Left lung (tissue), 4 donors: ENCODE measurements at regions not wholly inside any gene's neighbourhood (a gene's known extent, or its start where the extent isn't known, plus 50 kb on each side); places are given as distances from the start of the nearest gene placed in this dataset.
A peak's percentile ranks its signal among the peaks of the same experiment; 100 is the strongest.

Experiments
- ATAC-seq: fragments of 200-7000 bp; cut with Tn5 transposase; one replicate; pipeline ENCODE4 v1.9.1; 2020; ENCODE audit warnings: moderate library complexity
- DNase-seq, 4 donors: peaks; one replicate each; pipeline ENCODE4 v3.0.0-alpha.2; 2013 to 2020
- H3K27ac ChIP-seq, 2 donors: fragments of 200-600 bp; sonication (generic) in 1 of 2; one replicate each; pipeline versions ENCODE4 v1.5.0 to v1.8.0; 2020 to 2021
- H3K27me3 ChIP-seq, 2 donors: fragments of 200-600 bp; sonication (generic) in 1 of 2; one replicate each; pipeline versions ENCODE4 v1.5.0 to v1.8.0; 2020 to 2021
- H3K36me3 ChIP-seq, 2 donors: fragments of 200-600 bp; sonication (generic) in 1 of 2; one replicate each; pipeline versions ENCODE4 v1.5.0 to v1.8.0; 2020 to 2021
- H3K4me1 ChIP-seq, 2 donors: fragments of 200-600 bp; one replicate each; pipeline ENCODE4 v1.8.0; 2021
- H3K4me3 ChIP-seq, 2 donors: fragments of 200-600 bp; sonication (generic) in 1 of 2; one replicate each; pipeline versions ENCODE4 v1.5.0 to v1.8.0; 2020 to 2021; ENCODE audit warnings: mild to moderate bottlenecking in 1 of 2
- H3K9me3 ChIP-seq, 2 donors: fragments of 200-600 bp; sonication (generic) in 1 of 2; one replicate each; pipeline versions ENCODE4 v1.5.0 to v1.8.0; 2020 to 2021
- intact Hi-C, 2 donors: fragments of 100-400 bp; cut with DNase I; formaldehyde crosslinking; loops; one replicate each; pipeline versions ENCODE4 v1.11.2 to v1.14.2; 2022
- TF ChIP-seq, protein P1 (sequence below), 2 donors: fragments of 200-600 bp; sonication (generic) in 1 of 2; IDR thresholded peaks; one replicate each; pipeline versions ENCODE4 v1.5.0 to v1.8.0; 2021; ENCODE audit warnings: antibody characterized with exemption in 2 of 2
- donor health status: DM: no; HTN: yes; CAD: no.
- donor health status: DM: no; HTN: no; CAD: no.

DNA sequence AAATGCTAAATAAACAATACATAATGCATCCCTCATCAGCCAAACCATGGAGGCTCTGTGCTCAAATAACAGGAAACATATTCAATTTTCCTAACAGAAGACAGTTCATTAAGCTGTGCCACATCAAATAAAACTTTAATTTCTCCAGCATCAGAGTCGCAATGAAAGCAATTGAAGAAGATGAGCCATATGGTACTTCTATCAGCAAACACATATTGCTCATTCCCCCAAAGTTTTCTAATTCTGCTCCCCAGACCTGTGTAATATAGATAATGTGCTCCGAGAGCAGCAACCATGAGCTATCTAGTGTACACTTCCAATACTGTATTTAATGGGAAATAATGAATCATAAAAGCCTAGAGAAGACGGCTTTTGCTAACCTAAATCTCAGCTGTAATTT, 263.2 kb downstream of the MEIS1 start:
- ATAC-seq (no peak), DNase-seq (no peak)
- H3K4me3 ChIP-seq = no peak overlapping the region
- H3K27me3 ChIP-seq = no peaks in the 10 kb centered on the region
- H3K27ac ChIP-seq = peak overlapping the region in 1 of 2 donors; percentile 58
- H3K36me3 ChIP-seq = no peaks in the 10 kb centered on the region
- no peaks in the 10 kb centered on the region for H3K4me1 ChIP-seq
- TF ChIP-seq, protein P1, sequence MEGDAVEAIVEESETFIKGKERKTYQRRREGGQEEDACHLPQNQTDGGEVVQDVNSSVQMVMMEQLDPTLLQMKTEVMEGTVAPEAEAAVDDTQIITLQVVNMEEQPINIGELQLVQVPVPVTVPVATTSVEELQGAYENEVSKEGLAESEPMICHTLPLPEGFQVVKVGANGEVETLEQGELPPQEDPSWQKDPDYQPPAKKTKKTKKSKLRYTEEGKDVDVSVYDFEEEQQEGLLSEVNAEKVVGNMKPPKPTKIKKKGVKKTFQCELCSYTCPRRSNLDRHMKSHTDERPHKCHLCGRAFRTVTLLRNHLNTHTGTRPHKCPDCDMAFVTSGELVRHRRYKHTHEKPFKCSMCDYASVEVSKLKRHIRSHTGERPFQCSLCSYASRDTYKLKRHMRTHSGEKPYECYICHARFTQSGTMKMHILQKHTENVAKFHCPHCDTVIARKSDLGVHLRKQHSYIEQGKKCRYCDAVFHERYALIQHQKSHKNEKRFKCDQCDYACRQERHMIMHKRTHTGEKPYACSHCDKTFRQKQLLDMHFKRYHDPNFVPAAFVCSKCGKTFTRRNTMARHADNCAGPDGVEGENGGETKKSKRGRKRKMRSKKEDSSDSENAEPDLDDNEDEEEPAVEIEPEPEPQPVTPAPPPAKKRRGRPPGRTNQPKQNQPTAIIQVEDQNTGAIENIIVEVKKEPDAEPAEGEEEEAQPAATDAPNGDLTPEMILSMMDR (IDR thresholded peaks at IDR 0.05) = no peak
- intact Hi-C loops = loop anchor here in 1 of 2 donors (10.0 kb wide), 1 partner anchor 113 kb away; no protein-coding TSS in a partner anchor
- no peaks in the 10 kb centered on the region for H3K9me3 ChIP-seq

DNA sequence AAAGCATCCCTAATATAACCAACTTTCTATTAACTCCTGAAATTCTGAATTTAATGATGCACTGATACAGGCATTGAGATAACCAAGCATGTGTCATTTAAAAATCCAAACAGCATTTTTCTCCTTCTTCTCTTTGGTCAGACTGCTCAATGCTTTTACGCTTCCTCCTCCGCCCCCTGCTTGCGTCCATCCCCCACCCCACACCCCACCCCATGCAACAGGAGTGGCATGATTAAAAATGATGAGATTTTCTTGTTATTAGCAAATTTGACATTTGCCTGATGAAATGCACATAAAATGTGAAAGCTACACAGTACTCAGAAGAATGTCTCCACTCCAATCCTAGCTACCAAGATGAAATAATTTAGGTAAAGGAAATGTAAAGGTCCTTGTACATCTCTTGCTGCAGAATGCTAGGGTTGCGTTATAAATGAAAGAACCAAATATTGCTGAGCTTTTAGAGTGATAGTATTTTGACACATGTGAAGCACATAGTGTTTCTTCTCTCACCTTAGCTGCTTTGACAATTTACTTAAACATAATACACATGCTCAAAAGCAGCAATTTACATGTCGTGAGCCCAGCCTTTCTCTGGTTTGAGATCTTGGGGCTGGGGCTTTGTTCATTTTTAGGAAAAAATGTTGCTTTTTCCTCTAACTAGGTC, 263.8 kb downstream of the MEIS1 start:
- H3K27ac ChIP-seq = peak overlapping the region in 1 of 2 donors; percentile 58
- DNase-seq (no peak), ATAC-seq (no peak)
- intact Hi-C loops = loop anchor here in 1 of 2 donors (10.0 kb wide), 1 partner anchor 114 kb away; no protein-coding TSS in a partner anchor
- H3K27me3 ChIP-seq = no peaks in the 10 kb centered on the region
- H3K4me3 ChIP-seq = no peak overlapping the region
- H3K36me3 ChIP-seq = no peaks in the 10 kb centered on the region
- H3K4me1 ChIP-seq = no peaks in the 10 kb centered on the region
- TF ChIP-seq, protein P1 (IDR thresholded peaks at IDR 0.05) = no peak
- H3K9me3 ChIP-seq = no peaks in the 10 kb centered on the region

DNA sequence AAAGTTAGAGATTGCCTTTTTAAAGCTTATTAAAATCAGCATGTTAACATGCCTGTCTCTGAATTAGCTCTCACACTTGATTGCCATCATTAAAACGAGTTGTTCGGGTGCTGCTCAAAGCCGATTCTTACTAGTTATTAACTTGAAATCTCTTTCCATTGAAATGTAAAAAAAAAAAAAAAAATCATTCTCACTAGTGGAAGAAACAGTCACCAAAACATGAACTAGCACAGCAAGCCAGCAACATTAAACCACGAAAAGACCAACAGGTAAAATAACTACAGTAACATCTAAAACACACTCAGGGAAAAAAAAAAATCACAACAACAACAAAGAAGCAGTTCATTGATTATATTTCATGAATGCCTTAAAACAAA, 264.5 kb downstream of the MEIS1 start:
- no peaks in the 10 kb centered on the region for H3K9me3 ChIP-seq
- no peak overlapping the region for H3K4me3 ChIP-seq
- intact Hi-C loops = loop anchor here in 1 of 2 donors (10.0 kb wide), 1 partner anchor 115 kb away; no protein-coding TSS in a partner anchor
- H3K27ac ChIP-seq = peak overlapping the region in 1 of 2 donors; percentile 58
- no peak for DNase-seq
- H3K4me1 ChIP-seq = no peaks in the 10 kb centered on the region
- ATAC-seq = no peak
- TF ChIP-seq, protein P1 (IDR thresholded peaks at IDR 0.05) = no peak
- no peaks in the 10 kb centered on the region for H3K36me3 ChIP-seq
- H3K27me3 ChIP-seq = no peaks in the 10 kb centered on the region

DNA sequence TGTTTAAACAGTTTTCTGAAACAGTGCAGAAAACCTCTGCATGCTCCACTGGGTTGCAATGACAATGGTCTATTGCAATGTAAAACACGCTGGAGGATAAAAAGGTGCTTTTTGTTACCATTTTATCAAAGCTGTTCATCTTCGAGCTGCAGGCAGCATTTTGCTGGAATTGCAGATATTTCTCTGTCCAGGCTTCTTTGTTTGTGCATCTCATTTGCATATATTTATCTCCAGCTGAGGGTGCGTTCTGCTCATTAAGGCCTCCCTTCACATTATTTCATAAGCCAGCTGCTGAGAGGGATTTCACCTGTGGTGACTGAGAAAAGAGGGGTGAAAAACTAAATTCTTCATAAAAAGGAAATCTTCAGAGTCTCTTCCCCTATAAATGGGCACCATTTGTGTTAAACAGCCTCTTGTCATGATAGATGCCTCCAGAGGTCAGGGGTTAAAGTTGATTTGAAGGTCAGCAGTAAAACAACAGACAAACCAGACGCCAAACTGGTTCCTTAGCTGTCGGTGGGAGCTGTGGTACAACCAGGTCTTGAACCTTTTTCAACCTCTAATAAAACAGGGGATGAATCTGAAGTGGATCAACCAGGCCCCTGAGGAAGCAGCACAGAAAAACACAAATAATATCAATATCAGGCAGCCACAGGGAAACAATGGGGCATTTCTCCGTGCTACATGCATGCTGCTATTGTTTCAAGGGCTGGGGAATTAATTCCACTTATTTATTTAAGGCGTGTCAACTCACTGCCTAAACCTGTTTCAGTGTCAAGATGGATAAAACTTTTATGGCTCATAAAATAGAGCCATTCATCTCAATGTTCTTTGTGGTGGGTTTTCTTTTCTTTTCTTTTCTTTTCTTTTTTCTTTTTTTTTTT, 265.1 kb downstream of the MEIS1 start:
- H3K9me3 ChIP-seq = no peaks in the 10 kb centered on the region
- ATAC-seq (no peak), DNase-seq (no peak)
- H3K4me3 ChIP-seq = no peak overlapping the region
- no peaks in the 10 kb centered on the region for H3K36me3 ChIP-seq
- peak overlapping the region in 1 of 2 donors; percentile 1 for H3K27ac ChIP-seq
- TF ChIP-seq, protein P1 (IDR thresholded peaks at IDR 0.05) = no peak
- no peaks in the 10 kb centered on the region for H3K4me1 ChIP-seq
- H3K27me3 ChIP-seq = no peaks in the 10 kb centered on the region
- intact Hi-C loops = loop anchor here in 1 of 2 donors (10.0 kb wide), 1 partner anchor 115 kb away; no protein-coding TSS in a partner anchor

DNA sequence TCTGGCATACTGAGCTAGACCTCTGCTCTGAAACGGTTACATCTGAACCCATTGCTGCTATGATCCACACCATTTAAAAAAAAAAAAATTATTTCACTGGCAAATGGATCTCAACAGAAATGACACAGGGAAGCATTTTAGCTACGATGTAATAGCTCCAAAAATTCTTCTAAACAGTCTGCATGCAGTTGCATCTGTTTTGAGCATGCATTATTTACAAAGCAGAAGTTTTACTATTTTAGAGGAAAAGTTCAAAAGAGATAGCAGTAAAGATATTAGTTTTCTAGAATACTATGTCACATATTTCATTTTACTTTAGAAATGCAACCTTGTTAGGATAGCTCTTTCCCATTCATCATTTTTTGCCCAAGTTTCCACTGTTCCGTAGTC, 265.7 kb downstream of the MEIS1 start:
- Histone ChIP-seq H3K9me3 (no peaks in the 10 kb centered on the region), H3K27ac (peak overlapping the region in 1 of 2 donors; percentile 1), H3K27me3 (no peaks in the 10 kb centered on the region), H3K36me3 (no peaks in the 10 kb centered on the region), H3K4me3 (no peak overlapping the region), H3K4me1 (no peaks in the 10 kb centered on the region)
- TF ChIP-seq, protein P1 (IDR thresholded peaks at IDR 0.05) = no peak
- ATAC-seq = no peak
- no peak for DNase-seq
- intact Hi-C loops = no loop called here
